HG02763 (cell line): ENCODE measurements at regions not wholly inside any gene's neighbourhood (a gene's known extent, or its start where the extent isn't known, plus 50 kb on each side); places are given as distances from the start of the nearest gene placed in this dataset.

Source experiments
- ATAC-seq: cut with Tn5 transposase; IDR thresholded peaks from one replicate; pipeline ENCODE4 v1.9.1; 2021; ENCODE audit warnings: mild to moderate bottlenecking, moderate library complexity; ENCODE audit not compliant: unreplicated experiment

DNA sequence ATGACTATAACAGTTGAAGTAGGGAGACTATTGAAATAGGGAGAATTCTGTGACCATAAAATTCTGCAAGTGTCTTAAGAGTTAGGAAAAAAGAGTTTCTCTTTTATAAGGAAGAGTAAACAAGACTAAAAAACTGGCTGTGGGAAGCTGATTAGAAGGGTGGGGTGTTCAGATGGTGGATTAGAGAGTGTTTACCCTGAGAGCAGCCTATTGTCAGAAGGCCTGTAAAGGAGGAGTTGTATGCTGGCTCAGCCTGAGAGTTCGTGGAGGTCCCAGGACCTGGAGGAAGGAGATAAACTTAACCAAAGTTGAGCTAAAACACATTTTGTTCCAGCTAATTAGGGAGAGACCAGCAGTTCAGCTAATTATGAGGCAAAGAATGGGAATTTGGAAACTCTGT, 629.7 kb downstream of the PCDH7 start:
- no peak for ATAC-seq

DNA sequence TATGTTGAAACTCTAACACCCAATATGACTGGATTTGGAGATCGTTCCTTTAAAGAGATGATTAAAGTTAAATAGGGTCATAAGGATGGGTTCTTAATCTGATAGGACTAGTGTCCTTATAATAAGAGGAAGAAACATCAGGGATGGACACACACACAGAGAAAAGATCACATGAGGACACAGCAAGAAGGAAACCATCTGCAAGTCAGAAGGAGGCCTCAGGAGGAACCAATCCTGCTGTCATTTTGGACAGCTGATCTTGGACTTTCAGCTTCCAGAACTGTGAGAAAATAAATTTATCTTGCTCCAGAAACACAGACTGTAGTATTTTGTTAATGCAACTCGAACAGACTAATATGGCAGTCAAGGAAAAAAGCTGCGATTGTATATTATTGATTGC, 631.5 kb downstream of the PCDH7 start:
- ATAC-seq: no peak

DNA sequence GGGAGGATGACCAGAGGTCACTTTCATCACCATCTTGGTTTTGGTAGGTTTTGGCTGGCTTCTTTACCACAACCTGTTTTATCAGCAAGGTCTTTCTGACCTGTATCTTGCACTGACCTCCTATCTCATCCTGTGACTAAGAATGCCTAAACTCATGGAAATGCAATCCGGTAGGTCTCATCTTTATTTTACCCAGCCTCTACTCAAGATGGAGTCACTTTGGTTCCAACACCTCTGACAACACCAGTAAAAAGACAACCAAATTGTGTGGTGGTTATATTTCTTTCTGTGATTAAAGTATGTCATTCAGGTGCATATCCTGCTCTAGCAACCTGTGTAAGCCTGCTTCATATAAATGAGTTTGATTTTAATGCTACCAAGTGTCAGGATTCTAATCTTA, 636.7 kb downstream of the PCDH7 start:
- no peak for ATAC-seq

DNA sequence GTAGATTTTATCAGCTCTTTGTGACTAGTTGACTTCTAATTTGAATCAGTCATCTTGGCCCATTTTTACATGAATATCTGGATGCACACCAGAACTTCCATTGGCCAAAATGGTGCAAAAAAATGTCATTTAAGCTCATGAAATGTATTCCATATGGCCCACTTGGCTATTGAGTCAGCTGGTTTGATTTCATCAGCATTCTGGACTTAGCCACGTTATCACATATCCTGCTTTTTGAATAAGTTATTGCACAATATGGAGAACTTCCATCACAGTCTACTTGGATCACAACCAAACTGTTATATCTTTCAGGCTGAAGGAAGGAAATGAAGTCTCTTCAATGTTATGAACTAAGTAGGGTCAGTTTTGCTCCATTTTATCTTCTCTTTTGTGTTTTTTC, 640.6 kb downstream of the PCDH7 start:
- ATAC-seq: no peak

DNA sequence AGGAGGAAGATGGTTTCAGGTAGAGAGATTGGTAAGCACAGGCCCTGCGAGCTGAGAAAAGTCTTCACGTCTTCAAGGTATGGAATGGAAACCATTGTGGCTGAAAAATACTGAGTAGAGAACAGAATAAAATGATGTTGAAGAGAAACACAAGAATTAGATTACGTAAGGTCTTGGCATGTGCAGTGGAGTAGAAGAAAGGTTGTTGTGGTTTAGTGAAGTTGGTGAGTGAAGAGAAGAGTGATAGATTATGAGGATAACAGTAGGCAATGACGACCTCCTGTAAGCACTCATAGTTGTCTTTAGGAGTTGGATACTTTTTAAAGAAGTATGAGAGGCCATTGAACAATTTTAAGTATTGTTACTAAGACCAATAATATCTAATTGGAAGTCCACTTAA, 642.6 kb downstream of the PCDH7 start:
- ATAC-seq: no peak

DNA sequence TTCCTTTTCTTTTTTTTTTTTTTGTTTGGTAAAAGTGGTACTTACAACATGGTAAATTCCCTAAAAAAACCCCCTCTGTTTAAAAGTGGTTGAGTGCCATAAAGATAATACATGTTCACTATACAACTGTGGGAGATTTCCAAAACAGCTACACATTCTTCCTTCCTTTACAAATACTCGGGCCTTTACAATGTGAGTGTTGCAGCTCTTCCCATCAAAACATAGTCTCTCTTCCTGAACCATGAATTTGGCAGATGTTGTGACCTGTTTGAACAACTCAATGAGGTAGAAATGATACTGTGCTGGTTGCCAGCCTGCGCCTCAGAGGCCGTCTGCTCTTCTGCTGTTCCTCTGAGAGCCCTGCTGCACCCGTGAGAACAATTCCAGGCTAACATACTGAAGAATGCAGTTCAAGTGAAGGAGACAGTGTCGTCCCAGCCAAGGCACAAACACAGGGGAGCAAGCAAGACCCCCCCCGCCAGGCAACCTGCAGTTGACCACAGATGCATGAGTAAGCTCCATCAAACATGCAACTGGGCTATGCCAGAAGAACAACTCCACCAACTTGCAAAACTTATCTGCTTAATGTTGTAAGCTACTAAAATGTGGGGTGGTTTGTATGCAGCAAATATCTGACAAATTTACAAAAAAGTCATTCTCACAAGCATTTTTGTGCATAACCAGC, 645.0 kb downstream of the PCDH7 start:
- ATAC-seq: no peak

DNA sequence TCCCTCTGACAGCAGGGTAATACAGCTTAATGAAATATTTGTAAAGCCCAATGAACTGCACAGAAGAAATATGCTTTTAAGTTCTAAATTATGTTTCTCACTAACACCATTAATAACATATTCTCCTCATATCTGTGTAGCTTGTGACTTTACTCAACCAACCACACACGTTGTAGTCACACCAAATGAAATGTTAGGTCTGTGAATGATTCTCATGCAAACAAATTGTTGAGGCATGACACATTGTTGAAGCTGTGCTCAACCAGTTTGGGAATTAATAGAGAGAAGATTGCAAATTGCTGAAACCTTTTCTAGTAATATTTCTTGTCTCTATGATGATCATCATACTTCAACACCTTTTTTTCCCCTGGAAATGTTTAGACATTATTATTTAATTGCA, 645.9 kb downstream of the PCDH7 start:
- no peak for ATAC-seq

DNA sequence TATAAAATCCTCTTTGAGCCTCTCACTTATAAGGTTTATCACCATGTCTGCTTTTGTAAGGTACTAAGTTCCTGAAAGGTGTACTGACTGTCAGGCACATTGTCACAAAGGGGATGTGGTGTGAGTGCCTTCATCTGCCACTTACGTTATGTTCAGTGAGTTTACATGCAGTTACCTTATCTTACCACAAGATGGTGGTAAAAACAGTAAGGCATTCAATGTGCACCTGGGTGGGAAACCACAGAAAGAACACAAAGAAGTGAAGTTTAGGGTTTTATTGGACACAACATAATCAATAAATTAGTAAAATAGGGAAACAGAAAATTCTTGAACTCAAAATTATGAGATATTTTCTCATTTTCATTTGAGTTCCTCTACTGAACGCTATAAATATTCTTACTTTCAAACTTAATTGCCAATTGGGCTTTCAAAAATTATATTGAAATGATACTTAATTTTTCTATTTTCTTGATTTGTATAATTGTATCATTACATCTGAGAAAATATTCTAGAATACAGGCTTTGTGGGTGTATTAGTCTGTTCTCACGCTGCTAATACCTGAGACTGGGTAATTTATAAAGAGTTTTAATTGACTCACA, 650.8 kb downstream of the PCDH7 start:
- ATAC-seq: no peak

DNA sequence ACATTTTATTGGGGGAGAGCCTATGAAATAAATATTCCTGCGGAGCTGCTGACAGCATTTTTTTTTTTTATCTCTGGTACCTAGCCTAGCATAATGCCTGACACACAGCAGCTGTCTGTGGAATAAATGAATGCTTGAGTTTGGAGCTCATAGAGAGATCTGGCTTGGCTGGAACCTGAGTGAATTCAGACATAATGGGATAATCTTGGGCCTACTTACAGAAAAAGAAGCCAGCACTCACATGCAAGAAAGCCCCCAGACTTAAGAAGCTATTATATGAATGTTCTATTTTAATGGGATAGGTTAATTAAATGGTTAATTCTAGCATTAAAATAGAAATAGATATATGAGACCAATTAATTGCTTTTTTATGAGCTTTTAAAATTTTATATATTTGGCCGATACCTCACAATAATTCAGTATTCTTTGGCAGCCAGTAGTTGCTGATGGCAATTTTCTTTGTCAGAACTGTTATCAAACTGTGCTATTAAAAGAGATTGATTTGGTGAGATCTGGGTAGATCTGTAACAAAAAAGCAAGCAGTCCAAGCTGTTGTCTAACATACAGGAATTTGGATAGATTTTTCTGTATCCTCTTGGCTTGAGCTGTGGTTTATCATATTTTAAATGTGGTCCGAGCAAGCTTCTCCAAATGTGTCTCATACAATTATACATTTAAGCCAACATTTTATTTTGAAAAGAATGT, 654.2 kb downstream of the PCDH7 start:
- ATAC-seq: no peak

DNA sequence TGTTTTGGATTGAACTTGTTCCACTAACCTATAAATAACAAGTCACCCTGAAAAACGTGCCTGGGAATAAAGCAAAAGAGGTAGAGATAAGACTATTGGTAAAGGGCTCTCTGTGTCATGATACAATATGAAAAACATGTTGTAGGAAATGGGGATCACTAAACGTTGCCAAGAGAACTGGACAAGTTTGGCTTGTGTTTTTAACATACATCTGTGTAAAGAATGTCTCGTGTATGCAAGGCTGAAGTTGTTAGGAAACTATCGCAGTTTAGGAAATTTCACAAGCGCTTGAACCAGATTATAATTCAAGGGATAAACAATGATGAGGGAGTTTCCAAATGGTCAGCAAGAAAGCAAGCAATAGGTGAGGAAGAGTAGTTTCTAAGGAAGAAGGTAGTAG, 655.8 kb downstream of the PCDH7 start:
- no peak for ATAC-seq

DNA sequence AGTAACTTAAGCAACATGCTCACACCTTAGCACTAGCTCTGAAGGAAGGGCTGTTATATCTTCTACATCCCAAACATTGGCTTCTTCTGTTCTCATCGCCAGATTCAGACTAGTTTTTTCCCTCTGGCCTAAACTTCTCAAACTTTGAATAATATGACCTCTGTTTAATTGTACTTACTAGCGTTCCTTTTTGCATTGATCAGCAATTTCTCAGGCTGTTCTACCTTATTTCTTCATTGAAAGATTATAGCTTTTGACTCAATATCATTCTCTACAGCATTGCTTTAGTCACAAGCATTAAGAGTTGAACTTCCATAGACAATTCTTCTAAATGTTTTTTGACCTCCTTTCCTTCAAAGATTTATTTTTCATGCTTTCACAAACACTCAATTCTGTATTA, 659.2 kb downstream of the PCDH7 start:
- ATAC-seq: no peak

DNA sequence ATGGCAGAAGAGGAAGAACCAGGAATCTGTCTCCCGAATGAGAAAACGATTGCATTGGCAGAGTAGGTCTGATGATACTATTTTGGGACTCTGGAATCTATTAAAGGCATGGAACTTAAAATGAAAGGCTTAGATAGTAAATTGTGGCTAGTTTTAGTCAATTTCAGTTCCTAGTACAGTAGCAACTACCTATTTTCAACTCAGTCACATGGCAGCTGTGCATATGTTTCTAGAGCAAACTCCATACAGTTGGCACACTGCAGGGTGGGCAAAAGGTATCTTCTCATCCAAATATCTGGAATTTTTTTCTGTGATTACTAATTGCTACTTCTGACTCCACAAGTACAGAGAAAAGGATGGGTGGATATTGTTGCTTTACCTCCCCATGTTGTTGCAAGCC, 663.6 kb downstream of the PCDH7 start:
- no peak for ATAC-seq

DNA sequence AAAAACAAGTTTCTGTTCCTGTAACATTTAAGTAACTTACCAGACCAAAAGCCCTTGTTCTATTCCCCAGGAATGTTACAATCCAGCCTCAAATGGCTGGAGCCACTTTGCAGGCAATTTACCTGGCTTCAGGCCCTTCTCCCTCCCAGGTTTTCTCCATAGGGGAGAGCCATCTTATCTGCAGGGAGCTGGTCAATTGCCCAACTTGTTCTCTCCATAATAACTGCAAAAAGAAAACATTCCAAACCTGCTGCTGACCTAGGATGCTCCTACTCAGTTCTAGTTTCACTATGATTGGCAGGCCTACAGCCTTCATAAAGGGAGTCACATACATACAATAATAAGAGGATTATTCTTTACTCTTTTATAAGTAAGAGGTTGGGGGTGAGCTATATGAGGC, 670.7 kb downstream of the PCDH7 start:
- no peak for ATAC-seq

DNA sequence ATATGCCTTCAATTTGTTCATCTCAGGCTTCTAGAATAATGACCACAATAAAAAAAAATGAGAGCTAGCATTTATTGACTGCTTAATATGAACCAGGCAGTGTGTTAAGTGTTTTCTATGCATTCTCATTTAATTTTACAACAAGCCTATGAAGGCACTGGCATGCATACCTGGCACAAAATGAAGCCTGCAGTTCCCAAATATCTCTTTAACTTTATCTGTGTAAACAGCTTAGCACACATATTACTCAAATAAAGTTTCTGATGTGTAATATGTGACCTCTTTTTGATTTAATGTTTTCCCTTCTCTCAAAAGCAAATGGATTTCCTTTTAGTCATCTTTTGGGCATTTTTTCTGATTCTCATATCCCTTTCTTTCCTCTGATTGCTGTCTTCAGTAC, 671.8 kb downstream of the PCDH7 start:
- ATAC-seq: no peak

DNA sequence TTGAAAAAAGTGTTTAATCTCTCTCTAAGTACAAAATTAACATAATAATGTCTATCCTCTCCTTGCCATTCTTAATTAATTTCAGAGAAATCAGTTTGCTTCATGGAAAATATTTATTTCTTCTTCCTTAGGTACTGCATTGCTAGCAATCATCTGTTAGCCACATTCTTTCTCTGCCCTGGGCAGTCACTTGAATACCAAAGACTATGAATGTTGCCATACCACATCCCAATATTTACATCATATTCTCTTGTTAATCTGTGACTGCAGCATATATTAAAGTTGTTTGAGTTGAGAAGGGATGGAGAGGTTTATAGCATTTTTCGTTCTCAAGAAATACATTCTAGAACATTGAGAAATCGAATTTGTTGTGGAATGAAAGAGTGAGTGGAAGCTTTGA, 672.8 kb downstream of the PCDH7 start:
- ATAC-seq: no peak

DNA sequence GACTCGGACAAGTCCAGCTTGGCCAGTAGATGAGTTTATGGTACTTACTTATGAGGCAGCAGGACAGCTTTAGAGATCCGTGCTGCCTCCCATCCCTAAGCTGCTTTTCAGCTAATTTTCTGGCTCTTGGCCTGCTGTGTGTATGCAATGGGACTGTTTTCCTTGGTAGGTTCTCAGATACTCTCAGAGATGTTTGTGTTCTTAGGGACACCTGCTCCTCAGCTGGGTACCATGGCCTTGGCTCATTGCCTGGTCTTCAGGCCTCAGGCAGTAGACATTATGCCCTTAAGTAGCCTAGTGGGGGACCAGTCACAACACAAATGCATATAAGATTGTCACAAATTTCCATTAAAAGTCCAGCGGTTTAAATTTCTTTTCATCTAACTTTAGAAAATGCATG, 688.0 kb downstream of the PCDH7 start:
- no peak for ATAC-seq

DNA sequence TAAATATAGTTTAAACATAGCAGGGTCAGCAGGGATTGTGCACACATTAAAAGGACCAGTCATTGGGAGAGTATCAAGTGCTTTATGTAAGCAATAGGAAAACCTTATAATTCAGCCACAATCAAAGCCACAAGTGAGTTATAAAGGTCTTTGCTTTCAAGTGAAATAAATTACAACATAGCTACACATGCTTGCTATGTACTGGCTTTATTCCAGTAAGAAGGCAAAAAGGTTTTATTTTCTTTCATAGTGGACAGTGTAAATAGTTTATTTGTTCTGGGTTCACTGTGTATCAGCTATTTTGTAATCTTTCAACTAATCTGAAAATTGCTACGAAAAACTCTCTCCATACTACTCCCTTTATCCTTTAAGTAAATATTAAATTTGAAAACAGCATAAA, 691.4 kb downstream of the PCDH7 start:
- ATAC-seq: no peak

DNA sequence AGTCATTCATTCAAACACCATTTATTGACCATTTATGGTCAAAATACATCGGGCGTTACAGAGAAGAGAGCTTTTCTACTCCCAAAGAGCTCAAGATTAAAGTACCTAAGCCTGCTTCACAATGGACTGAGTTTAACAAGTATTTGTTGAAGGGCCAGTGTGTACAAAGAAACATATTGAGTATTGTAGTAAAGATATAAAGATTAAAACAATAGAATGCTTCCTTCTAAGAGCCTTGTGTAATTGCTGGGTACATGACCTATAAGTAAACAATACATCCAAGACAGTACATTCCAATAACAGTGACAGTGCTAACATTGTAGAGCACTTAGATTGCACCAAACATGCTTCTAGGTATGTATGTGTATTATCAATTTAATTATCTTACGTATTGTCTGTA, 695.5 kb downstream of the PCDH7 start:
- no peak for ATAC-seq

DNA sequence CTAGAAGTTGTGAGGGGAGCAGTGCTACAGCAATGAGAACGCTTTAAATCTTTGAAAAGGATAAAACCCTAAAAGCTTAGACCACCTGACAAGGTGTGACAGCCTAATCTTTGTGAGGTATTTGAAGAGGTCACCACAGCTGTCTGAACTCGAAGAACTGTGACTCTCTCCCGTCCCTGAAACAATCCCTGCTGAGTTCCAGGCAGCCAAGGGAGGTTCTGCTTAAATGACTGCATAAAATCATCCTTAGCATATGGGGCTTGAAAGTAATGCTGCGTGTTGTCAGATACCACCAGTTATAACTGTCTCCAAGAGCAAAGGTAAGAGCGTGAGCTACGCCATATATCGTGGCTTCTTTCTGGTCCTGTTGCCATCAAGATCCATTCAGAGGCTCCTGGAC, 696.3 kb downstream of the PCDH7 start:
- no peak for ATAC-seq

DNA sequence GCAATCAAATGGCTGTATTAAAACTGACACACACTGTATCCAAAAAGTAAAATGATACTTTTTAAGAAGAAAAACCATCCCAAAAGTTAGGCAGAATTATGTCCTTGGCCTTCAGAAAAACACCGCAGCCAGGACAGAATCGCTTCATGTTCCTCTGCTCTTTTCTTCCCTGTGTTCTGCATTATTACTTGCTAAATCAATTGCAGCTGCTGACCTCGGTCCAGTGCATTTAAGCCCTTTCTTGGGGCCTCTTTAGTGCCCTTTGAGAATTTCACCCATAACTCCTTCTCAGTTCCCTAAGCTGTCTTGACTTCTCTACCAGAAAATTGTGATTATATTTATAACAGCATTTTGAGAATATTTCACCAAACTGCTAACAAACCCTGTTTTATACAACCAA, 696.9 kb downstream of the PCDH7 start:
- ATAC-seq: no peak

DNA sequence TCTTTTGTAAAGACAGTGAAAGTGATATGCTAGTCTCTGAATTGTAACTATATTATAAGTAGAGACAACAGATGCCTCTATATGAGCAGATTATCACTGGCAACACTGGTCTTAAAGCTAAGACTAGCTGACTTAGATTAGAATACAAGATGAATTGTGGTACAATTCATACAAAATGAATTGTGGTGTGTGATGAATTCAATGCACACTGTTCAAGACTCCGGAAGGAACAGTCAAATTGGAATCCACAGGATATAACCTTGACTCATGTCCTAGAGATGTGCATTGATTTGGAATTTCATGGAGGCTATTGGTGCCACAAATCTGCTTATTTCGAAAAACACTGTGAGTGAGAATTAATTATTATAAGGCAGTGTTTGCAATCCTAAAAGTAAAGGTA, 701.8 kb downstream of the PCDH7 start:
- ATAC-seq: no peak

DNA sequence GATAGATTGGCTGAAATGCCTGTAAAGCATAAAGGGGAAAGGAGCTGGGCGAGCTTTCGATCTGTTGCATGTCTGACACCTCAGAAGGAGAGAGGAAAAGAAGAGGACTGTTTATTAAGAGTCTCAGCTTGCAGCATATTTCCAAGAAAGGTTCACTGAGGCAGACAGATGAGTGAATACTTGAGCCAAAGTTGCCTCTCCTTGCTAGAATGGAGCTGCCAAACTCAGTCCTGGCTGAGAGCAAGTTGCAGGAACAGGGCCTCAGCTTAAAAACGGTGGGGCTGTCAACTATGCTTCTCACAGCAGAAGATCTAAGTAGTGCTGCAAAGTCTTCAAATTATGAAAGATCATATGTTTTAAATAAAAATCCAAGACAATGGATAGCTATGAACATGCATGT, 707.5 kb downstream of the PCDH7 start:
- ATAC-seq: no peak

DNA sequence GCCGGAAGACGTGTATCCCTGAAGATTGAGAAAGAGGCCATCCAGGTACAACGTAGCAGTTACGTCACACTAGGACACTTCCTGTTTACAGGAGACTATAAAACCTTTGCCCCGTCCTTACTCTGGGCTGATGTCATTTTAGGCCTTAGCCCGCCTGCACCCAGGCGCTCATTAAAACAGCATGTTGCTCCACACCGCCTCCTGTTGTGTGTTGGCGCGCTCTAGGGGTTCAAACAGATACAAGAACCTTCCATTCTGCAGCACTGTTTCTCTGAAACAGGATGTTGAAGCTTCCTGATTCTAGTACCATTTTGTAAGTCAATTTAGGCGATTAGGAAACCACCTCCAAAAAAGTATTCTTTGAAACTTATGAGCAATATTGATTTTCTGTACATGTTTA, 722.1 kb downstream of the PCDH7 start:
- ATAC-seq: no peak
